ENCODE measurements at regions not wholly inside any gene's neighbourhood (a gene's known extent, or its start where the extent isn't known, plus 50 kb on each side); places are given as distances from the start of the nearest gene placed in this dataset.

GRCh38 chr21:24280596-24280995, 1326.7 kb downstream of the MRPL39 start:
- TF ChIP-seq CTCF (conservative IDR thresholded peaks at IDR 0.05; ENCODE audit: low read depth, low read length) (no peak), POLR2A (IDR thresholded peaks at IDR 0.05; ENCODE audit: low read depth, low read length) (no peak), RAD21 (IDR thresholded peaks at IDR 0.05; ENCODE audit: low read length) (no peak)

Measured in IMR-90 (cell line).